Mucosa of descending colon (tissue), 3 donors: ENCODE measurements at regions not wholly inside any gene's neighbourhood (a gene's known extent, or its start where the extent isn't known, plus 50 kb on each side); places are given as distances from the start of the nearest gene placed in this dataset.
A peak's percentile ranks its signal among the peaks of the same experiment; 100 is the strongest.
"Not testable (repeated sequence)": the region's sequence is repeated elsewhere in the genome, so short reads cannot be mapped to it uniquely, and the experiment has no call there.

ENCODE experiments used
- ATAC-seq: fragments of 200-7000 bp; cut with Tn5 transposase; one replicate; pipeline ENCODE4 v1.9.1; 2020; ENCODE audit warnings: mild to moderate bottlenecking, moderate library complexity
- DNase-seq, 3 donors: peaks; one replicate each; pipeline ENCODE4 v3.0.0-alpha.2; 2020
- H3K36me3 ChIP-seq: fragments of 200-600 bp; one replicate; pipeline ENCODE4 v1.8.0; 2021; ENCODE audit warnings: low read depth, mild to moderate bottlenecking
- H3K4me1 ChIP-seq: fragments of 200-600 bp; one replicate; pipeline ENCODE4 v1.8.0; 2021; ENCODE audit warnings: low read depth, mild to moderate bottlenecking
- H3K4me3 ChIP-seq: fragments of 200-600 bp; one replicate; pipeline ENCODE4 v1.8.0; 2021; ENCODE audit warnings: mild to moderate bottlenecking
- H3K9me3 ChIP-seq: fragments of 200-600 bp; one replicate; pipeline ENCODE4 v1.8.0; 2021; ENCODE audit warnings: mild to moderate bottlenecking
- intact Hi-C, 2 donors: fragments of 100-400 bp; cut with DNase I in 1 of 2; cut with micrococcal nuclease in 1 of 2; formaldehyde crosslinking; loops; one replicate each; pipeline versions ENCODE4 v1.11.0 to v1.11.1; 2022; cut with DNase I, micrococcal nuclease
- TF ChIP-seq, protein P1 (sequence below): fragments of 200-600 bp; IDR thresholded peaks from one replicate; pipeline ENCODE4 v1.8.0; 2022; ENCODE audit warnings: antibody characterized with exemption, mild to moderate bottlenecking
- donor health status: DM: no; HTN: no; CAD: no; lungs with moderate emphysema.
- donor health status: DM: no; HTN: no; CAD: no.
- donor health status: DM: no; HTN: yes; CAD: no.

DNA sequence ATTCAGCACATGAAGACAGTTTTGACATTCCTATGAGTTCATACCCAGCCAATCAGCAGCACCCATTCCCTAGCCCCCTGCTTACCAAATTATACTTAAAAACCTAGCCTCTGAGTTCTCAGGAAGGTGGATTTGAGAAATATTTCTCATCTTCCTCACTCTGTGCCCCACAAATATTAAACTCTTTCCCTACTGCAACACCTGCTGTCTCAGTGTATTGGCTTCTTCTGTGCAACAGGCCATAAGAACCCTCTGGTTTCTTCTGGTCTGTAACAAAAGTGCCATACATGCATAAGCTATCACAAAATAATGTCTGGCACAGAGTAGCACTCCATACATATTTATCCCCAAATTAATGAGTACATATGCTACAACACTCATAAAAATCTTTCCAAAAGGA is 387.4 kb upstream of the CAMK1G start:
- TF ChIP-seq, protein P1, sequence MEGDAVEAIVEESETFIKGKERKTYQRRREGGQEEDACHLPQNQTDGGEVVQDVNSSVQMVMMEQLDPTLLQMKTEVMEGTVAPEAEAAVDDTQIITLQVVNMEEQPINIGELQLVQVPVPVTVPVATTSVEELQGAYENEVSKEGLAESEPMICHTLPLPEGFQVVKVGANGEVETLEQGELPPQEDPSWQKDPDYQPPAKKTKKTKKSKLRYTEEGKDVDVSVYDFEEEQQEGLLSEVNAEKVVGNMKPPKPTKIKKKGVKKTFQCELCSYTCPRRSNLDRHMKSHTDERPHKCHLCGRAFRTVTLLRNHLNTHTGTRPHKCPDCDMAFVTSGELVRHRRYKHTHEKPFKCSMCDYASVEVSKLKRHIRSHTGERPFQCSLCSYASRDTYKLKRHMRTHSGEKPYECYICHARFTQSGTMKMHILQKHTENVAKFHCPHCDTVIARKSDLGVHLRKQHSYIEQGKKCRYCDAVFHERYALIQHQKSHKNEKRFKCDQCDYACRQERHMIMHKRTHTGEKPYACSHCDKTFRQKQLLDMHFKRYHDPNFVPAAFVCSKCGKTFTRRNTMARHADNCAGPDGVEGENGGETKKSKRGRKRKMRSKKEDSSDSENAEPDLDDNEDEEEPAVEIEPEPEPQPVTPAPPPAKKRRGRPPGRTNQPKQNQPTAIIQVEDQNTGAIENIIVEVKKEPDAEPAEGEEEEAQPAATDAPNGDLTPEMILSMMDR: no peak
- intact Hi-C loops: no loop called here
- ATAC-seq (no peak), DNase-seq (no peak)
- H3K4me3 ChIP-seq: no peak overlapping the region
- H3K9me3 ChIP-seq: peaks cover 30% of the 10 kb centered on the region
- peaks cover 3% of the 10 kb centered on the region for H3K4me1 ChIP-seq
- H3K36me3 ChIP-seq: no peaks in the 10 kb centered on the region

GRCh38 chr1:209198961-209199750 is 384.4 kb upstream of the CAMK1G start:
- peak in 2 of 3 donors; percentile 40 to 58 for DNase-seq
- ATAC-seq: peak; percentile 80

GRCh38 chr1:209199822-209200221 is 383.7 kb upstream of the CAMK1G start:
- TF ChIP-seq, protein P1: no peak
- peak in 2 of 3 donors; percentile 25 to 33 for DNase-seq
- no peak overlapping the region for H3K4me3 ChIP-seq
- ATAC-seq: peak; percentile 71
- intact Hi-C loops: no loop called here
- H3K4me1 ChIP-seq: peaks cover 7% of the 10 kb centered on the region
- H3K36me3 ChIP-seq: no peaks in the 10 kb centered on the region
- peaks cover 22% of the 10 kb centered on the region for H3K9me3 ChIP-seq

More at GRCh38 chr1:209198961-209199750, 384.4 kb upstream of the CAMK1G start:
- Histone ChIP-seq H3K4me3 (no peak overlapping the region), H3K36me3 (no peaks in the 10 kb centered on the region), H3K9me3 (peaks cover 26% of the 10 kb centered on the region), H3K4me1 (peaks cover 5% of the 10 kb centered on the region)
- TF ChIP-seq, protein P1: no peak
- intact Hi-C loops: no loop called here

- H3K4me1 ChIP-seq, ATAC-seq, H3K9me3 ChIP-seq, H3K36me3 ChIP-seq, H3K4me3 ChIP-seq, DNase-seq, intact Hi-C loops: not testable (repeated sequence)
These were observed 381.2 kb upstream of the CAMK1G start for GRCh38 chr1:209202321-209202720.

DNA sequence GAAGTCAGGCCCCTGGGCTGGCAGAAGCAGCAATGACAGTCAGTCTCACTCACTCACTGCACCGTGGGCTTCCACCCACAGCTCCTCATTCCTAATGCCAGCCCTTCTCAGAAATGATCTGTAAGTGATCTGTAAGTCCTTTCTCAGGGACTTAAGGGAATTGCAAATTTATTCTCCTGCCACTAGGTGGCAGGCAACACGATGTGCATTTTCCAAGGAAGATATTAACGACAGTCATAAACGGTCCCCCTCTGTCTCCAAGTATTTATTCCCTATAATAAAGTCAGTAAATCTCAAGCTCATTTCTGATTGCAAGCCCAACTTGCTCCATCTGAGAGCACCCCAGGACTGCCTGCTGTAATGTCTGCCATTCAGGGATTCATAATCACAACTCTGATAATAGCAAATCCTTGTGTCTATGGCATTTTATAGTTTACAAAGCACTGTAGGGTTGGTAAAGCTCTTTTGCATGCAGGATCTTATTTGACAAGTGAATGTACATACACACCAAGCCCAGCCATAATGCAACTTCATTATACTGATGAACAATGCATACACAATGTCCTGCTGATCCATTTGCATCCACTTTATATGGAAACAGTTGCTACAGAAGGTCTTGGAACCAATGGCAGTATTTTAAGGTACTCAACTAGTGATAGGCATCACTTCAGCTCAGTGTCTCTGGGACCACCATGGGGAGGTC is 380.5 kb upstream of the CAMK1G start:
- Histone ChIP-seq H3K9me3 (no peaks in the 10 kb centered on the region), H3K36me3 (no peaks in the 10 kb centered on the region), H3K4me1 (peaks cover 11% of the 10 kb centered on the region), H3K4me3 (no peak overlapping the region)
- ATAC-seq (peak; percentile 19), DNase-seq (no peak)
- intact Hi-C loops: no loop called here
- TF ChIP-seq, protein P1: peak; percentile 34

- H3K4me3 ChIP-seq: no peak overlapping the region
- no peaks in the 10 kb centered on the region for H3K9me3 ChIP-seq
- ATAC-seq (no peak), DNase-seq (no peak)
- TF ChIP-seq, protein P1: no peak
- intact Hi-C loops: no loop called here
- no peaks in the 10 kb centered on the region for H3K36me3 ChIP-seq
- peaks cover 11% of the 10 kb centered on the region for H3K4me1 ChIP-seq
These were observed 380.0 kb upstream of the CAMK1G start for GRCh38 chr1:209203533-209203895.
